ENCODE measurements at regions not wholly inside any gene's neighbourhood (a gene's known extent, or its start where the extent isn't known, plus 50 kb on each side); places are given as distances from the start of the nearest gene placed in this dataset.

DNA sequence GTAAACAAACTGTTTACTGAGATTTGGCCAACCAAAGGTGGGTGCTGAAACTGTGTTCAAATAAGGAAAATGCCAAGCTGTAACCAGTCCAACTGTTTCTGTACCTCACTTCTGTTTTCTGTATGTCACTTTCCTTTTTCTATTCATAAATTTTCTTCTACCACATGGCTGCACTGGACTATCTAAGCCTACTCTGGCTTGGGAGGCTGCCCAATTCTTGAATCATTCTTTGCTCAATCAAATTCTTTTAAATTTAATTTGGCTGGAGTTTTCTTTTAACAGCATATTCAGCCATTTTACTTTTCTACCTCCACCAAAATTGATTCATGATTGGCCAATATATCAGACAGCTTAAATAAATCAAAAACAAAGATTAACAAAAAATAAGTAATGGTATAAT lies 1575.5 kb upstream of the SPRY2 start:
- Histone ChIP-seq H3K27me3 (ENCODE audit: control insufficient read depth in 4 of 4, insufficient read depth in 4 of 4, low read length in 3 of 4) (no peaks in the 10 kb centered on the region), H3K9ac (ENCODE audit: low read depth in 1 of 2, low read length in 2 of 2) (no peak overlapping the region), H3K27ac (ENCODE audit: low read depth in 1 of 2, low read length in 2 of 2) (no peak overlapping the region), H3K9me3 (ENCODE audit: control insufficient read depth in 4 of 4, low read length in 3 of 4) (no peaks in the 10 kb centered on the region), H3K4me3 (ENCODE audit: low read depth in 1 of 3, low read length in 3 of 3) (no peak overlapping the region), H3K4me1 (ENCODE audit: control insufficient read depth in 4 of 4, insufficient read depth in 4 of 4, low read length in 3 of 4) (no peaks in the 10 kb centered on the region), H3K36me3 (ENCODE audit: control insufficient read depth in 4 of 4, insufficient read depth in 3 of 4, low read depth in 1 of 4, low read length in 3 of 4) (no peaks in the 10 kb centered on the region)
- TF ChIP-seq FOXA2 (IDR thresholded peaks at IDR 0.05) (no peak), HNF4G (IDR thresholded peaks at IDR 0.05) (no peak), TAF1 (conservative IDR thresholded peaks at IDR 0.05) (no peak), ZBTB33 (IDR thresholded peaks at IDR 0.05) (no peak), GABPA (IDR thresholded peaks at IDR 0.05 in 1 of 2, conservative IDR thresholded peaks at IDR 0.05 in 1 of 2) (no peak), SP1 (IDR thresholded peaks at IDR 0.05) (no peak), YY1 (IDR thresholded peaks at IDR 0.05) (no peak), RXRA (IDR thresholded peaks at IDR 0.05) (no peak), FOXA1 (IDR thresholded peaks at IDR 0.05) (no peak), RAD21 (IDR thresholded peaks at IDR 0.05) (no peak), JUND (IDR thresholded peaks at IDR 0.05) (no peak)
- TF ChIP-seq, protein P1, sequence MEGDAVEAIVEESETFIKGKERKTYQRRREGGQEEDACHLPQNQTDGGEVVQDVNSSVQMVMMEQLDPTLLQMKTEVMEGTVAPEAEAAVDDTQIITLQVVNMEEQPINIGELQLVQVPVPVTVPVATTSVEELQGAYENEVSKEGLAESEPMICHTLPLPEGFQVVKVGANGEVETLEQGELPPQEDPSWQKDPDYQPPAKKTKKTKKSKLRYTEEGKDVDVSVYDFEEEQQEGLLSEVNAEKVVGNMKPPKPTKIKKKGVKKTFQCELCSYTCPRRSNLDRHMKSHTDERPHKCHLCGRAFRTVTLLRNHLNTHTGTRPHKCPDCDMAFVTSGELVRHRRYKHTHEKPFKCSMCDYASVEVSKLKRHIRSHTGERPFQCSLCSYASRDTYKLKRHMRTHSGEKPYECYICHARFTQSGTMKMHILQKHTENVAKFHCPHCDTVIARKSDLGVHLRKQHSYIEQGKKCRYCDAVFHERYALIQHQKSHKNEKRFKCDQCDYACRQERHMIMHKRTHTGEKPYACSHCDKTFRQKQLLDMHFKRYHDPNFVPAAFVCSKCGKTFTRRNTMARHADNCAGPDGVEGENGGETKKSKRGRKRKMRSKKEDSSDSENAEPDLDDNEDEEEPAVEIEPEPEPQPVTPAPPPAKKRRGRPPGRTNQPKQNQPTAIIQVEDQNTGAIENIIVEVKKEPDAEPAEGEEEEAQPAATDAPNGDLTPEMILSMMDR (IDR thresholded peaks at IDR 0.05; ENCODE audit: low read depth, low read length, missing input control), result no peak
- TF ChIP-seq, protein P2, sequence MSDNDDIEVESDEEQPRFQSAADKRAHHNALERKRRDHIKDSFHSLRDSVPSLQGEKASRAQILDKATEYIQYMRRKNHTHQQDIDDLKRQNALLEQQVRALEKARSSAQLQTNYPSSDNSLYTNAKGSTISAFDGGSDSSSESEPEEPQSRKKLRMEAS (IDR thresholded peaks at IDR 0.05), result no peak
- DNase-seq (ENCODE audit: low spot score), result no peak

DNA sequence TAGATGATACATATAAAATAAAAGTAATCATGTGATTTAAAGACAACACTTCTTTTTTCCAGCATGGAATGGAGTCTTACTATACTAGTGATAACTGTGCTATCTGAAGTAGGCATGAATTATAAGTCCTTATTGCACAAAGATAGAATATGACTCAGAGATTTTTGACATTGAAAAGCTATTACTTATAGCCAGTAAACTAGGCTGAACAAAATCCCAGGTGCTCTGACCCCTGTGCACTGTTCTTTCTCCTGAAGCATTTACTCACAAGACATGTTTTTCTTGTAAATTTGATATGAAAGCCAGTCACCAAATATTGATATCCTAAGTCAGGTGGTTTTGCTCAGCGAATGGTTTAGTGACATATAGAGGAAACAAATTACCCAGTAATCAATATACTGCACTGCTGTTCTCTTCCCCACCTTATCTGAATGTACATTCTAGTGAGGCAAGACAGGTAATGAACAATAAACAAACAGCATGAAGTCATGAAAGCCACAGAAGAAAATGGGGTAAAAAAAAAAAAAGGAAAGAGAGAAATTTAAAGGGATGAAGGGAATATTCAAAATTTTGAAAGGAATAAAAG lies 1567.0 kb upstream of the SPRY2 start:
- TF ChIP-seq YY1 (IDR thresholded peaks at IDR 0.05) (no peak), JUND (IDR thresholded peaks at IDR 0.05) (no peak), TAF1 (conservative IDR thresholded peaks at IDR 0.05) (no peak), ZBTB33 (IDR thresholded peaks at IDR 0.05) (no peak), SP1 (IDR thresholded peaks at IDR 0.05) (no peak), HNF4A (conservative IDR thresholded peaks at IDR 0.05) (no peak), RXRA (IDR thresholded peaks at IDR 0.05) (no peak), HNF4G (IDR thresholded peaks at IDR 0.05) (no peak), RAD21 (IDR thresholded peaks at IDR 0.05) (no peak)
- TF ChIP-seq, protein P1 (IDR thresholded peaks at IDR 0.05; ENCODE audit: low read depth, low read length, missing input control), result no peak
- TF ChIP-seq, protein P2 (IDR thresholded peaks at IDR 0.05), result no peak
- Histone ChIP-seq H3K4me1 (ENCODE audit: control insufficient read depth in 4 of 4, insufficient read depth in 4 of 4, low read length in 3 of 4) (no peaks in the 10 kb centered on the region), H3K9me3 (ENCODE audit: control insufficient read depth in 4 of 4, low read length in 3 of 4) (no peaks in the 10 kb centered on the region), H3K27me3 (ENCODE audit: control insufficient read depth in 4 of 4, insufficient read depth in 4 of 4, low read length in 3 of 4) (no peaks in the 10 kb centered on the region), H3K9ac (ENCODE audit: low read depth in 1 of 2, low read length in 2 of 2) (no peak overlapping the region), H3K4me3 (ENCODE audit: low read depth in 1 of 3, low read length in 3 of 3) (no peak overlapping the region), H3K36me3 (ENCODE audit: control insufficient read depth in 4 of 4, insufficient read depth in 3 of 4, low read depth in 1 of 4, low read length in 3 of 4) (no peaks in the 10 kb centered on the region), H3K27ac (ENCODE audit: low read depth in 1 of 2, low read length in 2 of 2) (no peak overlapping the region)
- 42% methylated on average over 1 of the region's 1 CpG for WGBS
- no peak for DNase-seq (ENCODE audit: low spot score)
